AG09309 (cell line): ENCODE measurements at regions not wholly inside any gene's neighbourhood (a gene's known extent, or its start where the extent isn't known, plus 50 kb on each side); places are given as distances from the start of the nearest gene placed in this dataset.
"Not testable (repeated sequence)": the region's sequence is repeated elsewhere in the genome, so short reads cannot be mapped to it uniquely, and the experiment has no call there.

Experiments
- DNase-seq: peaks from one replicate; pipeline ENCODE4 v3.0.0-alpha.2; 2010; ENCODE audit warnings: low read depth
- H3K4me3 ChIP-seq: 2 replicates; pipeline ENCODE4 v1.5.1; 2011; ENCODE audit warnings: mild to moderate bottlenecking, low read depth, low read length, moderate library complexity; ENCODE audit not compliant: control insufficient read depth
- CTCF ChIP-seq: IDR thresholded peaks from 2 replicates; pipeline ENCODE4 v1.5.1; 2011; ENCODE audit warnings: mild to moderate bottlenecking, low read depth, low read length, inconsistent platforms; ENCODE audit not compliant: insufficient read depth, control insufficient read depth; ENCODE audit errors: missing control alignments

DNA sequence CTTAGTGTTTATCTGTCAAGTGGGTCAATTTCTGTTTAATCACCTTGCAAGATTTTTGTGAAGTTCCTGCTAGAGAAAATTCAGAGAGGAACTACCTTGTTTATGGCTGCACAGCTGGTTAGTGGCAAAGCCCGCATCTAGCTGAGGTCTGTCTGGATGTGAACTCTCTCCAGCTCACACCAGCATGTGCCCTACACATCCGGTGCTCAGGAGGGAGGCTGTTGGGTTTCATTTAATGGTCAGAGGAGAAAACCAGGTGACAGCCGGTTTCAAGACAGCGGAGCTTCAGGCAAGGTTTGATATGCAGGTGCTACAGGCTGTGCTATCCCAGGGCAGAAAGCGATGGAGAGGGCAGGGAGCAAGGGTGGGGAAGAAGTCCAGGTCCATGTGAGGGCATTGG is 351.1 kb downstream of the ACTR3B start:
- no peak for TF ChIP-seq CTCF
- DNase-seq: no peak
- no peak overlapping the region for H3K4me3 ChIP-seq

- H3K4me3 ChIP-seq, DNase-seq: not testable (repeated sequence)
Measured at GRCh38 chr7:153122255-153122654, 362.7 kb downstream of the ACTR3B start.

- no peak for TF ChIP-seq CTCF
- H3K4me3 ChIP-seq: no peak overlapping the region
- DNase-seq: no peak
Measured at GRCh38 chr7:153130052-153130451, 370.5 kb downstream of the ACTR3B start.

- DNase-seq: no peak
Measured at GRCh38 chr7:153151766-153152165, 392.2 kb downstream of the ACTR3B start.

GRCh38 chr7:153152801-153153422 is 393.4 kb downstream of the ACTR3B start:
- no peak for DNase-seq
- H3K4me3 ChIP-seq: no peak overlapping the region
- no peak for TF ChIP-seq CTCF

More at GRCh38 chr7:153151766-153152165, 392.2 kb downstream of the ACTR3B start:
- H3K4me3 ChIP-seq: no peak overlapping the region
- TF ChIP-seq CTCF: no peak

GRCh38 chr7:153158149-153158548 is 398.6 kb downstream of the ACTR3B start:
- DNase-seq: no peak
- H3K4me3 ChIP-seq: no peak overlapping the region
- no peak for TF ChIP-seq CTCF

DNA sequence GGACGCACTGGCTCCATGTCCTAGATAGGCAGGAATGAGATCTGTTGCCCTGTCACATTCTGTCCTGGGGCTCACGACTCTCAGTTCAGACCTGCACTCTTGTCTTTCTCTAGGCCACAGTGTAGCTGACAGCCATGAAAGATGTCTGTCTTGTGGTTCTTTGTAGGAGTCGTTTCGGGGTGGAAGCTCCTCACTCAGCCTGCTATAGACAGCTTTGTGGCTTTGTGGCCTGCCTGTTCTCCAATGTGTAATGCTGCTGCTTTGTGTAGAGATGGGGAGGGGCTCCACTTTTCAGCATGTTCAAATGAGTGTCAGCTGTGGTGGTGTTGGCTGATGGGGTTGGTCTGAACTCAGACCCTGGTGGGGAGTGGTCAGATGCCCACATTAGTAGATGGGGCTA is 410.7 kb downstream of the ACTR3B start:
- DNase-seq: no peak
- no peak overlapping the region for H3K4me3 ChIP-seq
- TF ChIP-seq CTCF: no peak
